PFSK-1 (cell line): ENCODE measurements at regions not wholly inside any gene's neighbourhood (a gene's known extent, or its start where the extent isn't known, plus 50 kb on each side); places are given as distances from the start of the nearest gene placed in this dataset.

Experiments used
- SIN3A ChIP-seq: IDR thresholded peaks from 2 replicates; pipeline ENCODE4 v1.6.1; 2012; ENCODE audit warnings: mild to moderate bottlenecking, low read length, moderate library complexity, borderline replicate concordance; ENCODE audit not compliant: insufficient read depth
- TAF1 ChIP-seq: IDR thresholded peaks from 2 replicates; pipeline ENCODE4 v1.6.1; 2012; ENCODE audit warnings: low read length, control low read depth, borderline replicate concordance; ENCODE audit not compliant: insufficient read depth

DNA sequence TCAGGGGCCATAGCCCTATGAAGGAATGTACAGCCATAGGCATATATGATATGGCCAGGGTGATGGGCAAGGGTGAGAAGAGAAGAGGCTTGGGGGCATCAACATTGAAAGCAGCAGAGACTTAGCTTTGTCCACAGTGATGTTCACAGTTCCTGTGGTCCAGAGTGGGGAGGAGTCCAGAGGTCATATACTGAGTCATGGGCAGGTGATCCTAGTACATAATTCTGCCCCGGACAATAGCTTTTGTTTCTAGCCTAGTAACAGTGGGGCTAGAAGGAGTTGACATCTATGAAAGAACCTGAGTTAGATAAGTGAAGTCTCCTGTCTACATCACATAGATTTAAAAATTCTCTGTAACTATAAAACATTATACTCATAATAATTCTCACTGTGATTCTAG is 496.3 kb upstream of the TNP1 start:
- no peak for TF ChIP-seq SIN3A
- TF ChIP-seq TAF1: no peak
